PC-3 (cell line): ENCODE measurements at regions not wholly inside any gene's neighbourhood (a gene's known extent, or its start where the extent isn't known, plus 50 kb on each side); places are given as distances from the start of the nearest gene placed in this dataset.

ENCODE experiments used
- ATAC-seq: fragments of 200-7000 bp; cut with Tn5 transposase; 2 replicates; pipeline ENCODE4 v1.9.1; 2020; ENCODE audit warnings: mild to moderate bottlenecking, moderate library complexity
- BruUV-seq: library from RNA; stranded (reverse); fragments of 400-500 nt; replicated peaks from 2 replicates; lab custom pipeline; 2021; lab: Mats Ljungman, UMichigan
- CTCF ChIA-PET: fragments of 300-600 bp; sonication (Branson Sonifier 250); formaldehyde crosslinking; loops from one replicate; lab custom pipeline; 2022; ENCODE audit warnings: antibody characterized with exemption; lab: Charles Lee
- POLR2A ChIA-PET: fragments of 300-600 bp; sonication (Branson Sonifier 250); formaldehyde crosslinking; loops from one replicate; lab custom pipeline; 2022; ENCODE audit warnings: antibody characterized with exemption; ENCODE audit not compliant: unreplicated experiment; lab: Charles Lee
- DNase-seq: peaks from one replicate; pipeline ENCODE4 v3.0.0-alpha.2; 2015
- H2AFZ ChIP-seq: fragments of 300-600 bp; sonication (generic); 2 replicates; pipeline ENCODE4 v1.6.0; 2016; ENCODE audit warnings: antibody characterized with exemption, low read length
- H3F3A ChIP-seq: fragments of 300-600 bp; sonication (generic); one replicate; pipeline ENCODE4 v1.6.0; 2017; ENCODE audit warnings: antibody characterized with exemption, low read length, control low read depth, mild to moderate bottlenecking; ENCODE audit not compliant: unreplicated experiment
- H3K27ac ChIP-seq: fragments of 300-600 bp; sonication (generic); 2 replicates; pipeline ENCODE4 v1.5.1; 2016; ENCODE audit warnings: mild to moderate bottlenecking, low read length
- H3K27me3 ChIP-seq: fragments of 300-600 bp; sonication (generic); 2 replicates; pipeline ENCODE4 v1.6.1; 2016; ENCODE audit warnings: low read length, mixed read lengths
- H3K36me3 ChIP-seq: fragments of 300-600 bp; sonication (generic); 2 replicates; pipeline ENCODE4 v1.6.1; 2016; ENCODE audit warnings: low read depth, mixed run types, low read length, mixed read lengths
- H3K4me1 ChIP-seq: fragments of 300-600 bp; sonication (generic); 2 replicates; pipeline ENCODE4 v1.5.1; 2016; ENCODE audit warnings: low read length; ENCODE audit not compliant: insufficient read depth
- H3K4me2 ChIP-seq: fragments of 300-600 bp; sonication (generic); 2 replicates; pipeline ENCODE4 v1.6.0; 2016; ENCODE audit warnings: low read length
- H3K4me3 ChIP-seq: fragments of 300-600 bp; sonication (generic); 2 replicates; pipeline ENCODE4 v1.5.1; 2016; ENCODE audit warnings: mild to moderate bottlenecking, low read length, mixed read lengths
- H3K79me2 ChIP-seq: fragments of 300-600 bp; sonication (generic); 2 replicates; pipeline ENCODE4 v1.6.1; 2017; ENCODE audit warnings: low read length, mixed read lengths
- H3K9ac ChIP-seq: fragments of 300-600 bp; sonication (generic); 2 replicates; pipeline ENCODE4 v1.6.0; 2016; ENCODE audit warnings: mild to moderate bottlenecking, low read length
- H3K9me2 ChIP-seq: fragments of 300-600 bp; sonication (generic); replicated peaks from 2 replicates; pipeline ENCODE4 v1.6.1; 2016; ENCODE audit warnings: mixed run types, low read length, mixed read lengths
- H3K9me3 ChIP-seq: fragments of 300-600 bp; sonication (generic); 2 replicates; pipeline ENCODE4 v1.6.1; 2016; ENCODE audit warnings: low read length, mixed read lengths
- H4K20me1 ChIP-seq: fragments of 300-600 bp; sonication (generic); 2 replicates; pipeline ENCODE4 v1.6.1; 2016; ENCODE audit warnings: low read length, mixed read lengths
- EZH2 ChIP-seq: fragments of 300-600 bp; sonication (generic); IDR thresholded peaks from one replicate; pipeline ENCODE4 v1.6.1; 2017; ENCODE audit warnings: antibody characterized with exemption, mild to moderate bottlenecking, low read length; ENCODE audit not compliant: unreplicated experiment
- EZH2phosphoT487 ChIP-seq: fragments of 300-600 bp; sonication (generic); IDR thresholded peaks from 2 replicates; pipeline ENCODE4 v1.6.1; 2018; ENCODE audit warnings: mild to moderate bottlenecking, antibody characterized with exemption, low read length, borderline replicate concordance
- intact Hi-C: fragments of 100-400 bp; cut with micrococcal nuclease; formaldehyde crosslinking; loops from 2 replicates; pipeline ENCODE4 v1.9.0; 2023
- TF ChIP-seq, protein P1 (sequence below): fragments of 300-600 bp; sonication (generic); conservative IDR thresholded peaks from 2 replicates; pipeline ENCODE4 v1.5.1; 2017; ENCODE audit warnings: antibody characterized with exemption, low read depth, mild to moderate bottlenecking, low read length

DNA sequence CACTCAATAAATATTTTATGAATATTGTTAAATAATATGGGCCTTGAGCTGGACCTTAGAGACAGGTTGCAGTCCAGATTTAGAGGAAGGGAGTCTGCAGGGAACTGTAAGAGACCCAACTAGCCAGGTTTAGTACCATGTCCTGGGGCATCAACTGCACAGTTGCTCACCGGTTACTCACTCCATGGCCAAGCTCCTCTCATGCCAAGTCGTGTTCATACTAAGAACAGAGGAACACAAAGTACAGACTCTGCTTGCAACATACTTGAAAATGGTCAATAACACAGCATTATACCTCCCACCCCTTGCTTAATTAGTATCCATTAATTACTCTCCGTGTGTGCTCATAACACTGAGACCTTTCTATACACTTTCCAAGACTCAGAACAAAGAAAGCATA is 317.6 kb upstream of the PIK3R1 start:
- Histone ChIP-seq H3F3A (no peaks in the 10 kb centered on the region), H3K4me1 (no peaks in the 10 kb centered on the region), H3K4me2 (no peak overlapping the region), H3K9me3 (no peaks in the 10 kb centered on the region), H3K27ac (no peak overlapping the region), H3K79me2 (no peaks in the 10 kb centered on the region), H3K27me3 (no peaks in the 10 kb centered on the region), H4K20me1 (no peaks in the 10 kb centered on the region), H3K4me3 (no peak overlapping the region), H3K9ac (no peak overlapping the region), H2AFZ (no peak overlapping the region), H3K9me2 (no peaks in the 10 kb centered on the region), H3K36me3 (no peaks in the 10 kb centered on the region)
- no TSS peak for BruUV-seq
- TF ChIP-seq, protein P1, sequence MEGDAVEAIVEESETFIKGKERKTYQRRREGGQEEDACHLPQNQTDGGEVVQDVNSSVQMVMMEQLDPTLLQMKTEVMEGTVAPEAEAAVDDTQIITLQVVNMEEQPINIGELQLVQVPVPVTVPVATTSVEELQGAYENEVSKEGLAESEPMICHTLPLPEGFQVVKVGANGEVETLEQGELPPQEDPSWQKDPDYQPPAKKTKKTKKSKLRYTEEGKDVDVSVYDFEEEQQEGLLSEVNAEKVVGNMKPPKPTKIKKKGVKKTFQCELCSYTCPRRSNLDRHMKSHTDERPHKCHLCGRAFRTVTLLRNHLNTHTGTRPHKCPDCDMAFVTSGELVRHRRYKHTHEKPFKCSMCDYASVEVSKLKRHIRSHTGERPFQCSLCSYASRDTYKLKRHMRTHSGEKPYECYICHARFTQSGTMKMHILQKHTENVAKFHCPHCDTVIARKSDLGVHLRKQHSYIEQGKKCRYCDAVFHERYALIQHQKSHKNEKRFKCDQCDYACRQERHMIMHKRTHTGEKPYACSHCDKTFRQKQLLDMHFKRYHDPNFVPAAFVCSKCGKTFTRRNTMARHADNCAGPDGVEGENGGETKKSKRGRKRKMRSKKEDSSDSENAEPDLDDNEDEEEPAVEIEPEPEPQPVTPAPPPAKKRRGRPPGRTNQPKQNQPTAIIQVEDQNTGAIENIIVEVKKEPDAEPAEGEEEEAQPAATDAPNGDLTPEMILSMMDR: no peak
- TF ChIP-seq EZH2phosphoT487 (no peak), EZH2 (no peak)
- ATAC-seq (no peak), DNase-seq (no peak)
- ChIA-PET CTCF (no interaction called here), POLR2A (no interaction called here)
- intact Hi-C loops: no loop called here

GRCh38 chr5:67897431-67897830 is 318.1 kb upstream of the PIK3R1 start:
- Histone ChIP-seq H3F3A (no peaks in the 10 kb centered on the region), H4K20me1 (no peaks in the 10 kb centered on the region), H3K36me3 (no peaks in the 10 kb centered on the region), H3K9ac (no peak overlapping the region), H2AFZ (no peak overlapping the region), H3K4me1 (no peaks in the 10 kb centered on the region), H3K9me2 (no peaks in the 10 kb centered on the region), H3K4me2 (no peak overlapping the region), H3K27me3 (no peaks in the 10 kb centered on the region), H3K4me3 (no peak overlapping the region), H3K79me2 (no peaks in the 10 kb centered on the region), H3K27ac (no peak overlapping the region), H3K9me3 (no peaks in the 10 kb centered on the region)
- ChIA-PET CTCF (no interaction called here), POLR2A (no interaction called here)
- TF ChIP-seq, protein P1: no peak
- TF ChIP-seq EZH2phosphoT487: no peak
- TF ChIP-seq EZH2: no peak
- DNase-seq (no peak), ATAC-seq (no peak)
- no TSS peak for BruUV-seq
- intact Hi-C loops: no loop called here

DNA sequence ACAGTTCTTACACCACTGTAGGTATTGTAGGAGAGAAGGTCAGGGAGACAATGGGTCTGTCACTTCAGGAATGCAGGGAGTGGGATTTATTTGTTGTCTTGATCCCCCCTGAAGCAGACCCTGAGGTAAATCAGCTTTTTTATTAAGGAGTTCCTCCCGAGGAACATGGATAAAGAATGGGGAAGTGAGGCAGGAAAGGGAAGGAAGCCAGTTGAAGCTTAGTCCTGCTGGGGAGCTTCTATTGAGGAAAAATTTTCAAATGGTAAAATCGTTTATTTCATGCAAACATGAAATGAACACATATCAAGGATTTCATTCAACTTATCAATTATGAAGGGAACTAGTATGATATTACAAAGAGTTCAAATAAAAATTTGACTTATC is 318.6 kb upstream of the PIK3R1 start:
- H3K27ac ChIP-seq: no peak overlapping the region
- no peaks in the 10 kb centered on the region for H3F3A ChIP-seq
- ATAC-seq (no peak), DNase-seq (no peak)
- no peaks in the 10 kb centered on the region for H3K9me3 ChIP-seq
- no peak overlapping the region for H3K9ac ChIP-seq
- H3K27me3 ChIP-seq: no peaks in the 10 kb centered on the region
- H4K20me1 ChIP-seq: no peaks in the 10 kb centered on the region
- intact Hi-C loops: no loop called here
- H3K9me2 ChIP-seq: no peaks in the 10 kb centered on the region
- no peak overlapping the region for H3K4me2 ChIP-seq
- H2AFZ ChIP-seq: no peak overlapping the region
- no TSS peak for BruUV-seq
- no peaks in the 10 kb centered on the region for H3K79me2 ChIP-seq
- no peak overlapping the region for H3K4me3 ChIP-seq
- no peaks in the 10 kb centered on the region for H3K4me1 ChIP-seq
- TF ChIP-seq, protein P1: no peak
- CTCF ChIA-PET: no interaction called here
- H3K36me3 ChIP-seq: no peaks in the 10 kb centered on the region
- POLR2A ChIA-PET: no interaction called here
